Sigmoid colon (tissue), 6 donors: ENCODE measurements at regions not wholly inside any gene's neighbourhood (a gene's known extent, or its start where the extent isn't known, plus 50 kb on each side); places are given as distances from the start of the nearest gene placed in this dataset.

ENCODE experiments used
- DNase-seq: peaks from one replicate; pipeline ENCODE4 v3.0.0-alpha.2; 2019
- H3K27ac ChIP-seq, 4 donors: fragments of 200-600 bp; sonication (generic); one replicate each; pipeline ENCODE4 v1.5.1; 2016 to 2019; ENCODE audit warnings: mild to moderate bottlenecking in 1 of 4
- H3K27me3 ChIP-seq, 3 donors: fragments of 200-600 bp; sonication (generic); one replicate each; pipeline ENCODE4 v1.5.1; 2019; ENCODE audit warnings: mild to moderate bottlenecking in 1 of 3
- H3K36me3 ChIP-seq, 4 donors: fragments of 200-600 bp; sonication (generic); one replicate each; pipeline ENCODE4 v1.5.1; 2016 to 2019
- H3K4me1 ChIP-seq, 4 donors: fragments of 200-600 bp; sonication (generic); one replicate each; pipeline ENCODE4 v1.5.1; 2017 to 2019
- H3K4me3 ChIP-seq, 4 donors: fragments of 200-600 bp; sonication (generic); one replicate each; pipeline ENCODE4 v1.5.1; 2017 to 2019; ENCODE audit warnings: mild to moderate bottlenecking in 2 of 4, moderate library complexity in 1 of 4
- H3K9me3 ChIP-seq, 4 donors: fragments of 200-600 bp in 3 of 4; sonication (generic) in 3 of 4; one replicate each; pipeline versions ENCODE4 v1.5.1 to v1.6.1; 2013 to 2019
- EP300 ChIP-seq, 4 donors: sonication (generic); formaldehyde crosslinking; IDR thresholded peaks; one replicate each; pipeline ENCODE4 v1.6.1; 2017; ENCODE audit warnings: antibody characterized with exemption in 4 of 4
- POLR2A ChIP-seq, 2 donors: fragments of 450-650 bp; IDR thresholded peaks; one replicate each; pipeline ENCODE4 v1.6.1; 2016; ENCODE audit warnings: antibody characterized with exemption in 2 of 2, mild to moderate bottlenecking in 2 of 2, moderate library complexity in 2 of 2
- POLR2AphosphoS5 ChIP-seq, 4 donors: sonication (generic); formaldehyde crosslinking; IDR thresholded peaks; one replicate each; pipeline ENCODE4 v1.6.1; 2017; ENCODE audit warnings: antibody characterized with exemption in 4 of 4
- WGBS, 2 donors: extraction: QIAGEN DNeasy Blood & Tissue Kit; methylation state at CpG; one replicate each; pipeline ENCODE4 v1.1.7; 2013; 5-methylcytosine and 5-hydroxymethylcytosine counted together
- intact Hi-C: fragments of 100-400 bp; cut with DNase I; formaldehyde crosslinking; loops from one replicate; pipeline ENCODE4 v1.15.1; 2023
- TF ChIP-seq, protein P1 (sequence below), 4 experiments: fragments of 450-650 bp in 3 of 4; fragments of 200-600 bp in 1 of 4; IDR thresholded peaks; one replicate each; pipeline ENCODE4 v1.5.1; 2016 to 2019; ENCODE audit warnings: antibody characterized with exemption in 4 of 4, mild to moderate bottlenecking in 3 of 4, moderate library complexity in 2 of 4
- donor health status: healthy with polysubstance abuse.
- donor health status: healthy.

GRCh38 chr11:29645373-29645772 is 371.5 kb downstream of the KCNA4 start:
- Histone ChIP-seq H3K27me3 (no peaks in the 10 kb centered on the region), H3K4me3 (no peak overlapping the region), H3K36me3 (no peaks in the 10 kb centered on the region), H3K27ac (no peak overlapping the region), H3K9me3 (no peaks in the 10 kb centered on the region), H3K4me1 (no peaks in the 10 kb centered on the region)
- no peak for DNase-seq
- TF ChIP-seq, protein P1, sequence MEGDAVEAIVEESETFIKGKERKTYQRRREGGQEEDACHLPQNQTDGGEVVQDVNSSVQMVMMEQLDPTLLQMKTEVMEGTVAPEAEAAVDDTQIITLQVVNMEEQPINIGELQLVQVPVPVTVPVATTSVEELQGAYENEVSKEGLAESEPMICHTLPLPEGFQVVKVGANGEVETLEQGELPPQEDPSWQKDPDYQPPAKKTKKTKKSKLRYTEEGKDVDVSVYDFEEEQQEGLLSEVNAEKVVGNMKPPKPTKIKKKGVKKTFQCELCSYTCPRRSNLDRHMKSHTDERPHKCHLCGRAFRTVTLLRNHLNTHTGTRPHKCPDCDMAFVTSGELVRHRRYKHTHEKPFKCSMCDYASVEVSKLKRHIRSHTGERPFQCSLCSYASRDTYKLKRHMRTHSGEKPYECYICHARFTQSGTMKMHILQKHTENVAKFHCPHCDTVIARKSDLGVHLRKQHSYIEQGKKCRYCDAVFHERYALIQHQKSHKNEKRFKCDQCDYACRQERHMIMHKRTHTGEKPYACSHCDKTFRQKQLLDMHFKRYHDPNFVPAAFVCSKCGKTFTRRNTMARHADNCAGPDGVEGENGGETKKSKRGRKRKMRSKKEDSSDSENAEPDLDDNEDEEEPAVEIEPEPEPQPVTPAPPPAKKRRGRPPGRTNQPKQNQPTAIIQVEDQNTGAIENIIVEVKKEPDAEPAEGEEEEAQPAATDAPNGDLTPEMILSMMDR (IDR thresholded peaks at IDR 0.05), result no peak
- TF ChIP-seq POLR2A (IDR thresholded peaks at IDR 0.05) (no peak), POLR2AphosphoS5 (IDR thresholded peaks at IDR 0.05) (no peak), EP300 (IDR thresholded peaks at IDR 0.05) (no peak)
- intact Hi-C loops, result no loop called here
- 86 to 94% methylated on average over 1 of the region's 1 CpG for WGBS, 2 donors

DNA sequence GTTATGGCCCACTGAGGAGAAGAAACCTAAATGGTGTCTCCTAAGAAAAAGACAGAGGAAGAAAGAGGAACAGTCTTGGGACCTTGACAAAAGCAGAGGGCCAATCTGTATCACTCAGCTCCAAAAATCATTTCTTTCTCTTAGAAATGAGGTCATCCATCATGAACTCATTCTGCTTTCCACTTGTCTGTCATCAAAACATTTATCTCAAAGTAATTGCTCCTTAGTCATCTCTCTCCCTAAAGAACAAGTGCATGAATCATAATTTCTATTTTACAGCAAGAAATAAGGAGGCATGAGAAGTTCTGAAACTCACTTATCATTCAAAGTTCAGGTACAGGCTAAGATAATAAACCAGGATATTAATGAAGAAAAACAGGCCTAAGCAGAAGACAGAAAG is 375.6 kb downstream of the KCNA4 start:
- intact Hi-C loops, result no loop called here
- Histone ChIP-seq H3K27ac (no peak overlapping the region), H3K9me3 (no peaks in the 10 kb centered on the region), H3K27me3 (no peaks in the 10 kb centered on the region), H3K4me3 (no peak overlapping the region), H3K36me3 (no peaks in the 10 kb centered on the region), H3K4me1 (no peaks in the 10 kb centered on the region)
- no peak for DNase-seq
- TF ChIP-seq POLR2A (IDR thresholded peaks at IDR 0.05) (no peak), POLR2AphosphoS5 (IDR thresholded peaks at IDR 0.05) (no peak), EP300 (IDR thresholded peaks at IDR 0.05) (no peak)
- TF ChIP-seq, protein P1 (IDR thresholded peaks at IDR 0.05), result no peak

- H3K9me3 ChIP-seq, result no peaks in the 10 kb centered on the region
- no peaks in the 10 kb centered on the region for H3K4me1 ChIP-seq
- 78 to 84% methylated on average over 3 of the region's 3 CpGs for WGBS, 2 donors
- H3K4me3 ChIP-seq, result no peak overlapping the region
- DNase-seq, result no peak
- H3K27ac ChIP-seq, result no peak overlapping the region
- TF ChIP-seq, protein P1 (IDR thresholded peaks at IDR 0.05), result no peak
- no peak for TF ChIP-seq EP300 (IDR thresholded peaks at IDR 0.05)
- TF ChIP-seq POLR2AphosphoS5 (IDR thresholded peaks at IDR 0.05), result no peak
- TF ChIP-seq POLR2A (IDR thresholded peaks at IDR 0.05), result no peak
- H3K36me3 ChIP-seq, result no peaks in the 10 kb centered on the region
- no peaks in the 10 kb centered on the region for H3K27me3 ChIP-seq
- intact Hi-C loops, result no loop called here
Measured at GRCh38 chr11:29634744-29635143, 382.1 kb downstream of the KCNA4 start.

GRCh38 chr11:29634244-29634643 is 382.6 kb downstream of the KCNA4 start:
- Histone ChIP-seq H3K36me3 (no peaks in the 10 kb centered on the region), H3K9me3 (no peaks in the 10 kb centered on the region), H3K27ac (no peak overlapping the region), H3K4me1 (no peaks in the 10 kb centered on the region), H3K4me3 (no peak overlapping the region), H3K27me3 (no peaks in the 10 kb centered on the region)
- DNase-seq, result no peak
- TF ChIP-seq EP300 (IDR thresholded peaks at IDR 0.05) (no peak), POLR2A (IDR thresholded peaks at IDR 0.05) (no peak), POLR2AphosphoS5 (IDR thresholded peaks at IDR 0.05) (no peak)
- TF ChIP-seq, protein P1 (IDR thresholded peaks at IDR 0.05), result no peak
- intact Hi-C loops, result no loop called here

GRCh38 chr11:29629286-29629685 is 387.5 kb downstream of the KCNA4 start:
- TF ChIP-seq POLR2A (IDR thresholded peaks at IDR 0.05), result no peak
- H3K27me3 ChIP-seq, result no peaks in the 10 kb centered on the region
- H3K36me3 ChIP-seq, result no peaks in the 10 kb centered on the region
- no peak overlapping the region for H3K27ac ChIP-seq
- no peak for DNase-seq
- H3K4me1 ChIP-seq, result no peaks in the 10 kb centered on the region
- intact Hi-C loops, result no loop called here
- no peaks in the 10 kb centered on the region for H3K9me3 ChIP-seq
- no peak overlapping the region for H3K4me3 ChIP-seq
- 57 to 60% methylated on average over 3 of the region's 3 CpGs for WGBS, 2 donors
